ENCODE measurements at regions not wholly inside any gene's neighbourhood (a gene's known extent, or its start where the extent isn't known, plus 50 kb on each side); places are given as distances from the start of the nearest gene placed in this dataset.

GRCh38 chr13:111570911-111571310 lies 250.5 kb downstream of the TEX29 start:
- TF ChIP-seq EZH2 (IDR thresholded peaks at IDR 0.05; ENCODE audit: low read length, missing control alignments): no peak
- no peak for TF ChIP-seq CTCF (conservative IDR thresholded peaks at IDR 0.05 in 1 of 2, IDR thresholded peaks at IDR 0.05 in 1 of 2; ENCODE audit: low read depth in 1 of 2, low read length in 2 of 2)
- DNase-seq (ENCODE audit: low read depth in 2 of 2): no peak
- Histone ChIP-seq H3K4me1 (ENCODE audit: control insufficient read depth, extremely low read depth, insufficient read depth, low read length) (no peaks in the 10 kb centered on the region), H3K36me3 (ENCODE audit: control insufficient read depth, insufficient read depth, low read length) (no peaks in the 10 kb centered on the region), H3K9ac (ENCODE audit: insufficient read depth, low read length) (no peak overlapping the region), H4K20me1 (ENCODE audit: control insufficient read depth, extremely low read depth, insufficient read depth, low read length) (no peaks in the 10 kb centered on the region), H2AFZ (ENCODE audit: low read length) (no peak overlapping the region), H3K9me3 (ENCODE audit: control insufficient read depth, insufficient read depth, low read depth, low read length) (no peaks in the 10 kb centered on the region), H3K27me3 (ENCODE audit: control insufficient read depth, insufficient read depth, low read length) (no peaks in the 10 kb centered on the region), H3K79me2 (ENCODE audit: control insufficient read depth, insufficient read depth, low read length) (no peaks in the 10 kb centered on the region), H3K4me2 (ENCODE audit: extremely low read depth, insufficient read depth, low read length) (no peak overlapping the region), H3K4me3 (replicated peaks in 1 of 4; ENCODE audit: control extremely low read depth in 1 of 4, insufficient read depth in 1 of 4, low read depth in 3 of 4, low read length in 4 of 4) (no peak overlapping the region), H3K27ac (ENCODE audit: insufficient read depth, low read length) (no peak overlapping the region)

- Histone ChIP-seq H3K4me3 (replicated peaks in 1 of 4; ENCODE audit: control extremely low read depth in 1 of 4, insufficient read depth in 1 of 4, low read depth in 3 of 4, low read length in 4 of 4) (no peak overlapping the region), H3K27me3 (ENCODE audit: control insufficient read depth, insufficient read depth, low read length) (no peaks in the 10 kb centered on the region), H3K36me3 (ENCODE audit: control insufficient read depth, insufficient read depth, low read length) (no peaks in the 10 kb centered on the region), H2AFZ (ENCODE audit: low read length) (no peak overlapping the region), H3K27ac (ENCODE audit: insufficient read depth, low read length) (no peak overlapping the region), H4K20me1 (ENCODE audit: control insufficient read depth, extremely low read depth, insufficient read depth, low read length) (no peaks in the 10 kb centered on the region), H3K4me2 (ENCODE audit: extremely low read depth, insufficient read depth, low read length) (no peak overlapping the region), H3K9me3 (ENCODE audit: control insufficient read depth, insufficient read depth, low read depth, low read length) (no peaks in the 10 kb centered on the region), H3K9ac (ENCODE audit: insufficient read depth, low read length) (no peak overlapping the region), H3K4me1 (ENCODE audit: control insufficient read depth, extremely low read depth, insufficient read depth, low read length) (no peaks in the 10 kb centered on the region), H3K79me2 (ENCODE audit: control insufficient read depth, insufficient read depth, low read length) (no peaks in the 10 kb centered on the region)
- no peak for TF ChIP-seq CTCF (conservative IDR thresholded peaks at IDR 0.05 in 1 of 2, IDR thresholded peaks at IDR 0.05 in 1 of 2; ENCODE audit: low read depth in 1 of 2, low read length in 2 of 2)
- TF ChIP-seq EZH2 (IDR thresholded peaks at IDR 0.05; ENCODE audit: low read length, missing control alignments): no peak
- no peak for DNase-seq (ENCODE audit: low read depth in 2 of 2)
Observed at GRCh38 chr13:111572956-111573761, 252.7 kb downstream of the TEX29 start.

GRCh38 chr13:111573801-111574200 lies 253.4 kb downstream of the TEX29 start:
- no peaks in the 10 kb centered on the region for H3K27me3 ChIP-seq (ENCODE audit: control insufficient read depth, insufficient read depth, low read length)
- H3K79me2 ChIP-seq (ENCODE audit: control insufficient read depth, insufficient read depth, low read length): no peaks in the 10 kb centered on the region
- no peaks in the 10 kb centered on the region for H4K20me1 ChIP-seq (ENCODE audit: control insufficient read depth, extremely low read depth, insufficient read depth, low read length)
- no peaks in the 10 kb centered on the region for H3K36me3 ChIP-seq (ENCODE audit: control insufficient read depth, insufficient read depth, low read length)
- no peaks in the 10 kb centered on the region for H3K9me3 ChIP-seq (ENCODE audit: control insufficient read depth, insufficient read depth, low read depth, low read length)
- no peak for DNase-seq (ENCODE audit: low read depth in 2 of 2)
- no peak overlapping the region for H2AFZ ChIP-seq (ENCODE audit: low read length)
- H3K4me2 ChIP-seq (ENCODE audit: extremely low read depth, insufficient read depth, low read length): no peak overlapping the region
- no peak overlapping the region for H3K9ac ChIP-seq (ENCODE audit: insufficient read depth, low read length)
- TF ChIP-seq EZH2 (IDR thresholded peaks at IDR 0.05; ENCODE audit: low read length, missing control alignments): no peak
- TF ChIP-seq CTCF (conservative IDR thresholded peaks at IDR 0.05 in 1 of 2, IDR thresholded peaks at IDR 0.05 in 1 of 2; ENCODE audit: low read depth in 1 of 2, low read length in 2 of 2): no peak
- H3K4me3 ChIP-seq (replicated peaks in 1 of 4; ENCODE audit: control extremely low read depth in 1 of 4, insufficient read depth in 1 of 4, low read depth in 3 of 4, low read length in 4 of 4): no peak overlapping the region
- H3K27ac ChIP-seq (ENCODE audit: insufficient read depth, low read length): no peak overlapping the region
- H3K4me1 ChIP-seq (ENCODE audit: control insufficient read depth, extremely low read depth, insufficient read depth, low read length): no peaks in the 10 kb centered on the region
